ENCODE measurements at regions not wholly inside any gene's neighbourhood (a gene's known extent, or its start where the extent isn't known, plus 50 kb on each side); places are given as distances from the start of the nearest gene placed in this dataset.

GRCh38 chr2:204143216-204144014 lies 206.9 kb downstream of the ICOS start:
- TF ChIP-seq CTCF (IDR thresholded peaks at IDR 0.05) (no peak), POLR2A (IDR thresholded peaks at IDR 0.05) (no peak)

All from lower leg skin (tissue), 3 donors.